ENCODE measurements at regions not wholly inside any gene's neighbourhood (a gene's known extent, or its start where the extent isn't known, plus 50 kb on each side); places are given as distances from the start of the nearest gene placed in this dataset.

GRCh38 chr9:79334001-79334400 is 237.8 kb upstream of the TLE4 start:
- TF ChIP-seq FOXA1 (IDR thresholded peaks at IDR 0.05), result no peak
- no peak for TF ChIP-seq BHLHE40 (IDR thresholded peaks at IDR 0.05; ENCODE audit: borderline replicate concordance)
